SK-N-SH (cell line): ENCODE measurements at regions not wholly inside any gene's neighbourhood (a gene's known extent, or its start where the extent isn't known, plus 50 kb on each side); places are given as distances from the start of the nearest gene placed in this dataset.

Source experiments
- CTCF ChIA-PET: fragments of 300-600, 350-600 bp; formaldehyde crosslinking; extraction: SDS; loops from one replicate; lab custom pipeline; 2021; lab: Yijun Ruan, JAX
- POLR2A ChIA-PET: fragments of 350-600 bp; sonication (Branson Sonifier 250); formaldehyde crosslinking; extraction: SDS; loops from one replicate; lab custom pipeline; 2020; ENCODE audit warnings: antibody characterized with exemption, inconsistent platforms; lab: Yijun Ruan, JAX
- DNase-seq: peaks from one replicate; pipeline ENCODE4 v3.0.0; 2012
- H2AFZ ChIP-seq: fragments of 200-600 bp; sonication (generic); 2 replicates; pipeline ENCODE4 v1.8.1; 2016; ENCODE audit warnings: antibody characterized with exemption, mild to moderate bottlenecking, low read depth
- H3F3A ChIP-seq: fragments of 200-600 bp; sonication (generic); replicated peaks from 2 replicates; pipeline ENCODE3; 2016; ENCODE audit warnings: antibody characterized with exemption, mild to moderate bottlenecking; ENCODE audit not compliant: insufficient read depth
- H3K27ac ChIP-seq, 2 experiments: fragments of 200-500 bp in 1 of 2; fragments of 200-600 bp in 1 of 2; sonication (Bioruptor generic) in 1 of 2; sonication (generic), shearing (Covaris generic) in 1 of 2; 2 replicates each; pipeline versions ENCODE4 v1.5.1 to v1.6.1; 2014 to 2016; ENCODE audit warnings: low read depth in 2 of 2, inconsistent platforms in 1 of 2, low read length in 1 of 2, mild to moderate bottlenecking in 1 of 2, mixed read lengths in 1 of 2
- H3K27me3 ChIP-seq: fragments of 200-600 bp; sonication (generic), shearing (Covaris generic); 2 replicates; pipeline ENCODE4 v1.6.1; 2016; ENCODE audit warnings: mixed run types; ENCODE audit not compliant: insufficient read depth
- H3K36me3 ChIP-seq, 2 experiments: fragments of 200-500 bp in 1 of 2; fragments of 200-600 bp in 1 of 2; sonication (Bioruptor generic) in 1 of 2; sonication (generic) in 1 of 2; replicated peaks in 1 of 2; 2 replicates each; pipeline versions ENCODE3 to v1.5.1; 2014 to 2016; ENCODE audit warnings: low read length in 1 of 2, mild to moderate bottlenecking in 1 of 2; ENCODE audit not compliant: insufficient read depth in 2 of 2, control insufficient read depth in 1 of 2
- H3K4me1 ChIP-seq, 2 experiments: fragments of 200-500 bp in 1 of 2; fragments of 200-600 bp in 1 of 2; sonication (Bioruptor generic) in 1 of 2; sonication (generic), shearing (Covaris generic) in 1 of 2; 2 replicates each; pipeline versions ENCODE4 v1.5.1 to v1.6.1; 2014 to 2016; ENCODE audit warnings: low read depth in 1 of 2, low read length in 1 of 2, mixed run types in 1 of 2; ENCODE audit not compliant: insufficient read depth in 2 of 2, control insufficient read depth in 1 of 2
- H3K4me2 ChIP-seq: fragments of 200-600 bp; sonication (generic), shearing (Covaris generic); 2 replicates; pipeline ENCODE4 v1.6.1; 2017; ENCODE audit warnings: mixed run types
- H3K4me3 ChIP-seq, 2 experiments: fragments of 200-500 bp in 1 of 2; fragments of 200-600 bp in 1 of 2; sonication (Bioruptor generic) in 1 of 2; sonication (generic), shearing (Covaris generic) in 1 of 2; 2 replicates each; pipeline versions ENCODE4 v1.5.1 to v1.8.1; 2014 to 2016; ENCODE audit warnings: low read depth in 2 of 2, inconsistent platforms in 1 of 2, low read length in 1 of 2, mild to moderate bottlenecking in 1 of 2, mixed read lengths in 1 of 2, moderate library complexity in 1 of 2
- H3K79me2 ChIP-seq: fragments of 200-600 bp; sonication (generic); 2 replicates; pipeline ENCODE4 v1.8.1; 2017; ENCODE audit warnings: mild to moderate bottlenecking; ENCODE audit not compliant: insufficient read depth
- H3K9ac ChIP-seq: fragments of 200-600 bp; sonication (generic); 2 replicates; pipeline ENCODE4 v1.6.1; 2017; ENCODE audit warnings: mixed run types
- H3K9me2 ChIP-seq: fragments of 200-600 bp; sonication (generic); 2 replicates; pipeline ENCODE4 v1.6.1; 2017; ENCODE audit warnings: mixed run types
- H3K9me3 ChIP-seq: fragments of 200-600 bp; sonication (generic); 2 replicates; pipeline ENCODE4 v1.6.1; 2017; ENCODE audit warnings: mixed run types, mild to moderate bottlenecking, moderate library complexity
- H4K20me1 ChIP-seq: fragments of 200-600 bp; sonication (generic); 2 replicates; pipeline ENCODE4 v1.6.1; 2017; ENCODE audit warnings: mild to moderate bottlenecking, mixed run types; ENCODE audit not compliant: insufficient read depth
- ELF1 ChIP-seq: IDR thresholded peaks from 2 replicates; pipeline ENCODE4 v1.4.0; 2012
- EP300 ChIP-seq, 2 experiments: IDR thresholded peaks; 2 replicates each; pipeline versions ENCODE4 v1.4.0 to v1.6.1; 2012; ENCODE audit warnings: borderline replicate concordance in 1 of 2, low read depth in 1 of 2, low read length in 1 of 2
- EZH2phosphoT487 ChIP-seq: fragments of 200-600 bp; sonication (generic); IDR thresholded peaks from 2 replicates; pipeline ENCODE4 v1.6.1; 2017; ENCODE audit warnings: low read depth, mixed run types, mild to moderate bottlenecking, antibody characterized with exemption, moderate library complexity, borderline replicate concordance
- FOXJ3 ChIP-seq: sonication (generic); formaldehyde crosslinking; IDR thresholded peaks from 2 replicates; pipeline ENCODE4 v1.5.1; 2020; ENCODE audit warnings: mild to moderate bottlenecking, missing genetic modification reagents
- GABPA ChIP-seq: IDR thresholded peaks from 2 replicates; pipeline ENCODE4 v1.4.0; 2012; ENCODE audit warnings: low read depth, mild to moderate bottlenecking
- GATA2 ChIP-seq: sonication (generic); formaldehyde crosslinking; IDR thresholded peaks from 2 replicates; pipeline ENCODE4 v1.5.0; 2020; ENCODE audit warnings: mild to moderate bottlenecking, missing genetic modification reagents
- IRF3 ChIP-seq: fragments of 150-350 bp; IDR thresholded peaks from 2 replicates; pipeline ENCODE4 v1.6.1; 2016; ENCODE audit warnings: mild to moderate bottlenecking, low read depth, low read length
- JUND ChIP-seq: IDR thresholded peaks from 2 replicates; pipeline ENCODE4 v1.4.0; 2012
- MXI1 ChIP-seq: IDR thresholded peaks from 2 replicates; pipeline ENCODE4 v1.6.1; 2012; ENCODE audit warnings: mild to moderate bottlenecking, low read depth, low read length, improper control_type of control experiment
- NFIC ChIP-seq: IDR thresholded peaks from 2 replicates; pipeline ENCODE4 v1.4.0; 2012; ENCODE audit warnings: borderline replicate concordance
- PBX3 ChIP-seq: IDR thresholded peaks from 2 replicates; pipeline ENCODE4; 2012
- RCOR1 ChIP-seq: fragments of 150-350 bp; IDR thresholded peaks from 2 replicates; pipeline ENCODE4 v1.6.1; 2017; ENCODE audit warnings: antibody characterized with exemption, low read length
- REST ChIP-seq: IDR thresholded peaks from 2 replicates; pipeline ENCODE4 v1.6.1; 2012; ENCODE audit warnings: mild to moderate bottlenecking, low read depth, low read length, moderate library complexity
- RFX5 ChIP-seq: IDR thresholded peaks from 2 replicates; pipeline ENCODE4 v1.6.1; 2012; ENCODE audit warnings: mild to moderate bottlenecking, improper control_type of control experiment, low read length
- SIN3A ChIP-seq: IDR thresholded peaks from 2 replicates; pipeline ENCODE4 v1.6.1; 2012; ENCODE audit warnings: low read depth, mild to moderate bottlenecking, low read length, moderate library complexity, borderline replicate concordance
- SMC3 ChIP-seq: IDR thresholded peaks from 2 replicates; pipeline ENCODE4 v1.6.1; 2012; ENCODE audit warnings: low read depth, low read length, improper control_type of control experiment
- TAF1 ChIP-seq: IDR thresholded peaks from 2 replicates; pipeline ENCODE4 v1.6.1; 2012; ENCODE audit warnings: low read depth, mild to moderate bottlenecking, low read length, moderate library complexity, borderline replicate concordance
- TCF12 ChIP-seq: IDR thresholded peaks from 2 replicates; pipeline ENCODE4 v1.4.0; 2012
- USF1 ChIP-seq: IDR thresholded peaks from 2 replicates; pipeline ENCODE4 v1.4.0; 2012; ENCODE audit warnings: low read depth, borderline replicate concordance
- USF2 ChIP-seq: fragments of 150-350 bp; IDR thresholded peaks from 2 replicates; pipeline ENCODE4 v1.6.1; 2017; ENCODE audit warnings: antibody characterized with exemption, low read length, low read depth, borderline replicate concordance
- WGBS: methylation state at CpG from one replicate; pipeline ENCODE4 v1.1.6; 2017; ENCODE audit warnings: low lambda C conversion rate; 5-methylcytosine and 5-hydroxymethylcytosine counted together

- Histone ChIP-seq H3K9ac (no peak overlapping the region), H3K4me2 (no peak overlapping the region), H3K27ac (no peak overlapping the region), H3K4me3 (no peak overlapping the region), H3K4me1 (no peaks in the 10 kb centered on the region; a peak in 2 of 4 replicates), H3K36me3 (no peaks in the 10 kb centered on the region), H3K79me2 (no peaks in the 10 kb centered on the region), H4K20me1 (no peaks in the 10 kb centered on the region), H3K27me3 (no peaks in the 10 kb centered on the region), H3F3A (no peaks in the 10 kb centered on the region), H2AFZ (no peak overlapping the region), H3K9me2 (no peaks in the 10 kb centered on the region), H3K9me3 (no peaks in the 10 kb centered on the region)
- DNase-seq: no peak
- TF ChIP-seq TAF1 (no peak), REST (no peak), USF1 (no peak), TCF12 (no peak), JUND (no peak), SIN3A (no peak), PBX3 (no peak), GABPA (no peak), SMC3 (no peak), RCOR1 (no peak), RFX5 (no peak), GATA2 (no peak), FOXJ3 (CRISPR knock-in tag) (no peak), EZH2phosphoT487 (no peak), IRF3 (no peak), ELF1 (no peak), USF2 (no peak), NFIC (no peak), EP300 (IDR thresholded peaks at IDR 0.05; ENCODE audit: borderline replicate concordance in 1 of 2, low read depth in 1 of 2, low read length in 1 of 2) (no peak), MXI1 (no peak)
- ChIA-PET CTCF (no interaction called here), POLR2A (interaction anchor here (0.7 kb wide), 1 partner anchor 1276 kb away, joined by 4 read pairs; no protein-coding TSS in a partner anchor)
- 79% methylated on average over 5 of the region's 5 CpGs for WGBS
These were observed 642.0 kb upstream of the KCNMB2 start for GRCh38 chr3:177894081-177894728.
